Keratinocyte (primary cell): ENCODE measurements at regions not wholly inside any gene's neighbourhood (a gene's known extent, or its start where the extent isn't known, plus 50 kb on each side); places are given as distances from the start of the nearest gene placed in this dataset.

Experiments
- DNase-seq: peaks from one replicate; pipeline ENCODE4 v3.0.0-alpha.2; 2011; ENCODE audit warnings: low read depth, missing footprints, low spot score
- FAIRE-seq: peaks from 2 replicates; lab custom pipeline; 2011; peaks lifted over from hg19 to GRCh38; lab: Jason Lieb, UNC
- H2AFZ ChIP-seq: 2 replicates; pipeline ENCODE4 v1.6.0; 2012; ENCODE audit warnings: low read length, control low read depth, inconsistent platforms; ENCODE audit not compliant: control insufficient read depth
- H3K27ac ChIP-seq: 2 replicates; pipeline ENCODE4 v1.5.1; 2011; ENCODE audit warnings: low read length; ENCODE audit not compliant: control insufficient read depth, insufficient read depth
- H3K27me3 ChIP-seq: 3 replicates; pipeline ENCODE4 v1.6.0; 2011; ENCODE audit warnings: low read length; ENCODE audit not compliant: control insufficient read depth, insufficient read depth; ENCODE audit errors: extremely low read depth
- H3K36me3 ChIP-seq, 2 experiments: 2 replicates in 1 of 2; 3 replicates in 1 of 2; pipeline ENCODE4 v1.5.1; 2011; ENCODE audit warnings: low read length in 2 of 2, mild to moderate bottlenecking in 1 of 2; ENCODE audit not compliant: control insufficient read depth in 2 of 2, insufficient read depth in 2 of 2; ENCODE audit errors: extremely low read depth in 1 of 2
- H3K4me1 ChIP-seq: 3 replicates; pipeline ENCODE4 v1.5.1; 2011; ENCODE audit warnings: low read length; ENCODE audit not compliant: control insufficient read depth, insufficient read depth; ENCODE audit errors: extremely low read depth
- H3K4me2 ChIP-seq: 3 replicates; pipeline ENCODE4 v1.6.0; 2011; ENCODE audit warnings: low read depth, low read length; ENCODE audit not compliant: control insufficient read depth, insufficient read depth; ENCODE audit errors: extremely low read depth
- H3K4me3 ChIP-seq, 3 experiments: fragments of 200-600 bp in 1 of 3; sonication (generic) in 1 of 3; 2 replicates in 2 of 3; 3 replicates in 1 of 3; pipeline ENCODE4 v1.5.1; 2011 to 2016; ENCODE audit warnings: low read length in 3 of 3, mild to moderate bottlenecking in 3 of 3, control low read depth in 2 of 3, inconsistent platforms in 1 of 3, low read depth in 1 of 3, mixed read lengths in 1 of 3, mixed run types in 1 of 3, moderate library complexity in 1 of 3; ENCODE audit not compliant: control insufficient read depth in 2 of 3, insufficient read depth in 2 of 3; ENCODE audit errors: extremely low read depth in 1 of 3
- H3K79me2 ChIP-seq: 2 replicates; pipeline ENCODE4 v1.6.0; 2012; ENCODE audit warnings: low read length; ENCODE audit not compliant: control insufficient read depth, insufficient read depth
- H3K9ac ChIP-seq: 3 replicates; pipeline ENCODE4 v1.6.0; 2011; ENCODE audit warnings: low read length; ENCODE audit not compliant: control insufficient read depth, insufficient read depth; ENCODE audit errors: extremely low read depth
- H3K9me1 ChIP-seq: 3 replicates; pipeline ENCODE4 v1.6.0; 2011; ENCODE audit warnings: low read length; ENCODE audit not compliant: control insufficient read depth, insufficient read depth; ENCODE audit errors: extremely low read depth
- H3K9me3 ChIP-seq: 2 replicates; pipeline ENCODE4 v1.5.1; 2012; ENCODE audit warnings: low read depth, low read length; ENCODE audit not compliant: control insufficient read depth
- H4K20me1 ChIP-seq: 3 replicates; pipeline ENCODE4 v1.6.0; 2011; ENCODE audit warnings: low read length; ENCODE audit not compliant: control insufficient read depth, insufficient read depth; ENCODE audit errors: extremely low read depth
- CTCF ChIP-seq, 3 experiments: IDR thresholded peaks in 1 of 3; conservative IDR thresholded peaks in 1 of 3; optimal IDR thresholded peaks in 1 of 3; 2 replicates in 2 of 3; 3 replicates in 1 of 3; pipeline versions ENCODE3 to v1.5.1; 2011; ENCODE audit warnings: low read length in 3 of 3, mild to moderate bottlenecking in 3 of 3, moderate library complexity in 2 of 3, control low read depth in 1 of 3, inconsistent platforms in 1 of 3; ENCODE audit not compliant: insufficient read depth in 2 of 3; ENCODE audit errors: extremely low read depth in 1 of 3
- EZH2 ChIP-seq: IDR thresholded peaks from one replicate; pipeline ENCODE4 v1.6.1; 2012; ENCODE audit warnings: inconsistent platforms, mild to moderate bottlenecking, low read length, moderate library complexity
- dilution Hi-C: fragments of 300-500 bp; cut with MboI; formaldehyde crosslinking; loops from one replicate; pipeline ENCODE4 v1.7.0; 2020; ENCODE audit warnings: low sequenced_read_pairs; ENCODE audit not compliant: extremely low pct_ligation_motif_present

GRCh38 chr12:128109236-128109635, 157.7 kb upstream of the TMEM132C start:
- Histone ChIP-seq H3K27ac (no peak overlapping the region), H4K20me1 (no peaks in the 10 kb centered on the region), H3K4me2 (no peak overlapping the region), H3K9ac (no peak overlapping the region), H3K4me1 (no peaks in the 10 kb centered on the region), H3K9me3 (peaks cover 4% of the 10 kb centered on the region), H3K4me3 (no peak overlapping the region), H3K79me2 (no peaks in the 10 kb centered on the region), H3K36me3 (no peaks in the 10 kb centered on the region), H3K9me1 (no peaks in the 10 kb centered on the region), H2AFZ (no peak overlapping the region), H3K27me3 (no peaks in the 10 kb centered on the region)
- dilution Hi-C loops = no loop called here
- DNase-seq = no peak
- FAIRE-seq = no peak
- TF ChIP-seq EZH2 (no peak), CTCF (optimal IDR thresholded peaks at IDR 0.05 in 1 of 3, IDR thresholded peaks at IDR 0.05 in 1 of 3, conservative IDR thresholded peaks at IDR 0.05 in 1 of 3; ENCODE audit: extremely low read depth in 1 of 3, insufficient read depth in 2 of 3, low read length in 3 of 3) (no peak)

GRCh38 chr12:128109636-128110035, 157.3 kb upstream of the TMEM132C start:
- H3K79me2 ChIP-seq = no peaks in the 10 kb centered on the region
- TF ChIP-seq EZH2 (no peak), CTCF (optimal IDR thresholded peaks at IDR 0.05 in 1 of 3, IDR thresholded peaks at IDR 0.05 in 1 of 3, conservative IDR thresholded peaks at IDR 0.05 in 1 of 3; ENCODE audit: extremely low read depth in 1 of 3, insufficient read depth in 2 of 3, low read length in 3 of 3) (no peak)
- H4K20me1 ChIP-seq = no peaks in the 10 kb centered on the region
- H3K9me3 ChIP-seq = peaks cover 2% of the 10 kb centered on the region
- H3K27me3 ChIP-seq = no peaks in the 10 kb centered on the region
- FAIRE-seq (no peak), DNase-seq (no peak)
- H3K9ac ChIP-seq = no peak overlapping the region
- dilution Hi-C loops = no loop called here
- H2AFZ ChIP-seq = no peak overlapping the region
- H3K27ac ChIP-seq = no peak overlapping the region
- no peaks in the 10 kb centered on the region for H3K36me3 ChIP-seq
- H3K4me1 ChIP-seq = no peaks in the 10 kb centered on the region
- H3K4me2 ChIP-seq = no peak overlapping the region
- H3K9me1 ChIP-seq = no peaks in the 10 kb centered on the region
- no peak overlapping the region for H3K4me3 ChIP-seq
